Fibroblast of skin of right quadriceps (primary cell): ENCODE measurements at regions not wholly inside any gene's neighbourhood (a gene's known extent, or its start where the extent isn't known, plus 50 kb on each side); places are given as distances from the start of the nearest gene placed in this dataset.
"Not testable (repeated sequence)": the region's sequence is repeated elsewhere in the genome, so short reads cannot be mapped to it uniquely, and the experiment has no call there.

Source experiments
- DNase-seq: peaks from one replicate; pipeline ENCODE4 v3.0.0-alpha.2; 2013

DNA sequence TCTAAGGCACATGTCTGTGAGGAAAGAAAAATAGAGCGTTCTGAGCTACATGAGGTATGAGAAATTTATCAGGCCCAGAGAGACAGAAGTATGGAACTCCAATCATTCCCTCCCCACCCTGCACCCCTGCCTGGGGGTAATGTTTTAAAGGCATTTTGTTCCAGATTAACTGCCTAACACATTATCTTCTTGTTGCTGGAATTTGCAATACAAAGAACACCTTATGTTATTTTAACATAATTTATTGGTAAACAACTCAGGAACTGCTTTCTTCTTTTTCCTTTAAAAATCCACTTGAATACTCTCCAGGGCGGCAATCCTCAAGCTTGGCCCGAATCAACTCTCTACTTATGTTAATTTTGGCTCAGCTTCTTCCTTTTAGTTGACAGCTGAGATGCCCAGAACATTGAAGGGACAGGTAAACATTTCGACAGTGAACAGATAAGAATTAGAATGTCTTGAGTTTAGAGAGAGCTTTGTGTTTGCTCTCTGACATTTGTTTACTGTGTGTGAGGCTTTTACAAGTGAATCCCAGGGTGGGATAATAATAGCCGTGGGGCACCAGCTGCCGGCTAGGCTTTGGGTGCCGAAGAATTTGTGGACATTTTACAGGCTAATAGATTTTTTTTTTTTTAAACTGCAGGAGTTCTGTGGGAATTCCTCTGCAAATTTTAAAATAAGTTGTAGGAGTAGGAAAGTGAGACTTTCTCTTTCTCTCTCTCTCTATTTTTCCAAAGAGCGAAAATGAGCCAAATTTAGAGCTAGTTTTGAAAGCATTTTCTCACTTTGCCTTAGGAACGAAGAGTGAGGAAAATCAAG lies 96.4 kb upstream of the TAF11L2 start:
- no peak for DNase-seq

GRCh38 chr5:17402289-17403121 lies 95.5 kb upstream of the TAF11L2 start:
- DNase-seq: no peak

- DNase-seq: no peak
Observed at GRCh38 chr5:17403695-17404490, 94.1 kb upstream of the TAF11L2 start.

- no peak for DNase-seq
Observed at GRCh38 chr5:17405976-17406375, 92.1 kb upstream of the TAF11L2 start.

DNA sequence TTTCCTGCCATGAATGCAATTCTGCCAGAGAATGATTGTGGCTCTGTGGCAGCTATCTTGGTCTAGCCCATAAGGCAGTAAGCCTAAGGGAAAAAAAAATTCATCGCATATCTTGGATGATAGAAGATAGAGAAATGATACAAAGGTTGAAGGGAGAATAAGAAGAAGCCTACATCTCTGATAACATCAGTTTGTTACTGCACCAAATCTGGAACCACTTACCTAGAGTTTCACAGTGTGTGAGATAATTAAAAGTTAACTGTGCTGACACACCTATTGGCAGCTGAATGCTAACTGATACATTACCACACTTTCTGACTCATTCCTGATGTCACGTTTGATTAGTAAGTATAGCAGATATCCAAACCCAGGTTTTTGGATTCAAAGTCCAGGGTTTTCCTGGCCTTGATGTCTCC lies 91.6 kb upstream of the TAF11L2 start:
- peak; percentile 29 for DNase-seq

- DNase-seq: peak; percentile 80
Observed at GRCh38 chr5:17411436-17412402, 86.3 kb upstream of the TAF11L2 start.

- DNase-seq: no peak
Observed at GRCh38 chr5:17412760-17413671, 85.0 kb upstream of the TAF11L2 start.

DNA sequence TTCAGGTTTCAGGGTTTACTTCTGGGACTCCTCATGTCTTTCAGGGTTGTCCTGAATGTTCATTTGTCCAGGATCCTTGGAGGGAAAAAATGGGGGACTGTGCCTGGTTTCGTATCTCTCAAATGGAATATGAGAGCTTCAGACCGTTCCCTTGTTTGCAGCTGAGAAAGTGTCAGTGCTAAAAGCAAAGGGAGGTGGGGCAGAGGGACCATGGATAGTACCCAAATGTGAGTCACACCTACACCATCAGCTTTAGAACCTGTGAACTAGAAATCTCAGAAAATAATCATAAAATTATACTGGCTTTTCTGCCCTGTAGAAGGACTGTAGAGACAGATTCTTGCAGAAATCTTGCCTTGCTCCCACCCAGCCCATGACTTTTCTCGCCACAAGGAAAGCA lies 84.3 kb upstream of the TAF11L2 start:
- no peak for DNase-seq

- no peak for DNase-seq
Observed at GRCh38 chr5:17415321-17415758, 82.7 kb upstream of the TAF11L2 start.

DNA sequence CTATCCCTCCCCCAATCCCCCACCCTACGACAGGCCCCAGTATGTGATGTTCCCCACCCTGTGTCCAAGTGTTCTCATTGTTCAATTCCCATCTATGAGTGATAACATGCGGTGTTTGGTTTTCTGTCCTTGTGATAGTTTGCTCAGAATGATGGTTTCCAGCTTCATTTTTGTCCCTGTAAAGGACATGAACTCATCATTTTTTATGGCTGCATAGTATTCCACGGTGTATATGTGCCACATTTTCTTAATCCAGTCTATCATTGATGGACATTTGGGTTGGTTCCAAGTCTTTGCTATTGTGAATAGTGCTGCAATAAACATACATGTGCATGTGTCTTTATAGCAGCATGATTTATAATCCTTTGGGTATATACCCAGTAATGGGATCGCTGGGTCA lies 81.7 kb upstream of the TAF11L2 start:
- not testable (repeated sequence) for DNase-seq

DNA sequence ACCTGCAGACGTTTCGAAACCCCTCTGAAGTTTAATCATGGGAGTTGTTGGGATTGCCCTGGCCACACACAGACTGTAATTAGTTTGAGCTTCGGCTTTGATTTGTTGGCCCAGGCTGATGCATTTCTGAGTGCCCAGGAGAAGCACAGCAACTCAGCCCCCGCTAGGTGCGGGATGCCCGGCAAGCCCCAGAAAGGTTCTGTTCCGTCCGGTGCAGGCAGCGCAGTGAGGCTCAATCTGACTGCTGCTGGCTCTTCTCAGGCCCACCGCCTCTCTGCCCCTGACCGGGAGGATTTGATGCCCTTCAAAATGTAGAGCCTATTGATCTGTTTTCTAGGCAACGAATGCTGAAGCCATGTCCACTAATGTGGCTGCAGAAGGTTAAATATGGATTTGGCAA lies 73.4 kb upstream of the TAF11L2 start:
- no peak for DNase-seq

GRCh38 chr5:17425385-17426070 lies 72.5 kb upstream of the TAF11L2 start:
- DNase-seq: no peak

- DNase-seq: no peak
Observed at GRCh38 chr5:17426104-17426749, 71.8 kb upstream of the TAF11L2 start.

DNA sequence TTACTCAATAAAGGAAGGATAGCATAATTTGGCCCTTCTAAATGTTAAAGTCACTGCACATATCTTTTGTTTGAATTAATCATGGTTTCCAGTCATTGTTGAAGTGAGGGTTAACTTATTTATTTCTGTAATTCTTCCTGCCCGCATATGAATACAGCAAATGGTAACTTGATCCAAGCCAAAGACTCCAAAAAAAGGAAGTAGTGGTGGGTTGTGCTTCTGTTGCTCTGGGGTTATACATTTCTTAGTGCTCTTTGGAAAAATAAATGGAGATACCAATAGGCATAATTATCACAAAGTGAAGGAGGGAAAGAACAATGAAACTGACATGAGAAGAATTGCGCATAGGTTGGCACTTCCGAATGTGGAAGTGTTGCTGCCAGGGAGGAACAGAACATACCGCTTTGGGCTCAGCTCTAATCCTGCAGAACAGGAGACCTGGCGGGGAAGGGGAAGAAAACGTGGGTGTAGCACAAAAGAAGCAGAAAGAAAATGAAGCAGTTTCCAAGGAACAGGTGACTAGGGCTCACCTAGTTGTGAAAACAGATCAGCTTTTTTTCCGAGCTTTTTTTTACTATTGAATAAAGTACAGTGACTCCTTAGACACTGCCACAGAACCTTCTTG lies 69.7 kb upstream of the TAF11L2 start:
- no peak for DNase-seq

GRCh38 chr5:17429353-17429752 lies 68.7 kb upstream of the TAF11L2 start:
- DNase-seq: no peak

GRCh38 chr5:17430241-17430640 lies 67.8 kb upstream of the TAF11L2 start:
- no peak for DNase-seq

GRCh38 chr5:17431272-17432050 lies 66.6 kb upstream of the TAF11L2 start:
- no peak for DNase-seq

DNA sequence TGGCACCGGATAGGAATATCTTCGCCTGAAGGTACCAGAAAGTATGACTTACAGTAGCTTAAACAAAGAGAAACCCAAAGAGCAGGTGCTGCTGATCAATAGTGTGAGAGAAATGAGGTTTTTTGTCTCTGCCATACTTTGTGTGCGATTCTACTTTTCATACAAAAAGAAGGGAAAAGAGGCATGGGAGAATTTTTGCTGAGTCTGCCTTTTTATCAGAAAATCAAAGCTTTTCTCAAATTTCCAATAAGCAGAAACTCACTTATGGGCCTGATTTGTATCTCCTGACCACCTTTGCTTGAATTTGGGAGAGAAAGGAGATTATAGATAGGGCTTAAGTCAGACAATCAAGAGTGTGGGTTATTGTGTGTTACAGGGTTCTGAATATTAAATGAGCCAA lies 65.5 kb upstream of the TAF11L2 start:
- DNase-seq: no peak
